ENCODE measurements at regions not wholly inside any gene's neighbourhood (a gene's known extent, or its start where the extent isn't known, plus 50 kb on each side); places are given as distances from the start of the nearest gene placed in this dataset.

- TF ChIP-seq, protein P1, sequence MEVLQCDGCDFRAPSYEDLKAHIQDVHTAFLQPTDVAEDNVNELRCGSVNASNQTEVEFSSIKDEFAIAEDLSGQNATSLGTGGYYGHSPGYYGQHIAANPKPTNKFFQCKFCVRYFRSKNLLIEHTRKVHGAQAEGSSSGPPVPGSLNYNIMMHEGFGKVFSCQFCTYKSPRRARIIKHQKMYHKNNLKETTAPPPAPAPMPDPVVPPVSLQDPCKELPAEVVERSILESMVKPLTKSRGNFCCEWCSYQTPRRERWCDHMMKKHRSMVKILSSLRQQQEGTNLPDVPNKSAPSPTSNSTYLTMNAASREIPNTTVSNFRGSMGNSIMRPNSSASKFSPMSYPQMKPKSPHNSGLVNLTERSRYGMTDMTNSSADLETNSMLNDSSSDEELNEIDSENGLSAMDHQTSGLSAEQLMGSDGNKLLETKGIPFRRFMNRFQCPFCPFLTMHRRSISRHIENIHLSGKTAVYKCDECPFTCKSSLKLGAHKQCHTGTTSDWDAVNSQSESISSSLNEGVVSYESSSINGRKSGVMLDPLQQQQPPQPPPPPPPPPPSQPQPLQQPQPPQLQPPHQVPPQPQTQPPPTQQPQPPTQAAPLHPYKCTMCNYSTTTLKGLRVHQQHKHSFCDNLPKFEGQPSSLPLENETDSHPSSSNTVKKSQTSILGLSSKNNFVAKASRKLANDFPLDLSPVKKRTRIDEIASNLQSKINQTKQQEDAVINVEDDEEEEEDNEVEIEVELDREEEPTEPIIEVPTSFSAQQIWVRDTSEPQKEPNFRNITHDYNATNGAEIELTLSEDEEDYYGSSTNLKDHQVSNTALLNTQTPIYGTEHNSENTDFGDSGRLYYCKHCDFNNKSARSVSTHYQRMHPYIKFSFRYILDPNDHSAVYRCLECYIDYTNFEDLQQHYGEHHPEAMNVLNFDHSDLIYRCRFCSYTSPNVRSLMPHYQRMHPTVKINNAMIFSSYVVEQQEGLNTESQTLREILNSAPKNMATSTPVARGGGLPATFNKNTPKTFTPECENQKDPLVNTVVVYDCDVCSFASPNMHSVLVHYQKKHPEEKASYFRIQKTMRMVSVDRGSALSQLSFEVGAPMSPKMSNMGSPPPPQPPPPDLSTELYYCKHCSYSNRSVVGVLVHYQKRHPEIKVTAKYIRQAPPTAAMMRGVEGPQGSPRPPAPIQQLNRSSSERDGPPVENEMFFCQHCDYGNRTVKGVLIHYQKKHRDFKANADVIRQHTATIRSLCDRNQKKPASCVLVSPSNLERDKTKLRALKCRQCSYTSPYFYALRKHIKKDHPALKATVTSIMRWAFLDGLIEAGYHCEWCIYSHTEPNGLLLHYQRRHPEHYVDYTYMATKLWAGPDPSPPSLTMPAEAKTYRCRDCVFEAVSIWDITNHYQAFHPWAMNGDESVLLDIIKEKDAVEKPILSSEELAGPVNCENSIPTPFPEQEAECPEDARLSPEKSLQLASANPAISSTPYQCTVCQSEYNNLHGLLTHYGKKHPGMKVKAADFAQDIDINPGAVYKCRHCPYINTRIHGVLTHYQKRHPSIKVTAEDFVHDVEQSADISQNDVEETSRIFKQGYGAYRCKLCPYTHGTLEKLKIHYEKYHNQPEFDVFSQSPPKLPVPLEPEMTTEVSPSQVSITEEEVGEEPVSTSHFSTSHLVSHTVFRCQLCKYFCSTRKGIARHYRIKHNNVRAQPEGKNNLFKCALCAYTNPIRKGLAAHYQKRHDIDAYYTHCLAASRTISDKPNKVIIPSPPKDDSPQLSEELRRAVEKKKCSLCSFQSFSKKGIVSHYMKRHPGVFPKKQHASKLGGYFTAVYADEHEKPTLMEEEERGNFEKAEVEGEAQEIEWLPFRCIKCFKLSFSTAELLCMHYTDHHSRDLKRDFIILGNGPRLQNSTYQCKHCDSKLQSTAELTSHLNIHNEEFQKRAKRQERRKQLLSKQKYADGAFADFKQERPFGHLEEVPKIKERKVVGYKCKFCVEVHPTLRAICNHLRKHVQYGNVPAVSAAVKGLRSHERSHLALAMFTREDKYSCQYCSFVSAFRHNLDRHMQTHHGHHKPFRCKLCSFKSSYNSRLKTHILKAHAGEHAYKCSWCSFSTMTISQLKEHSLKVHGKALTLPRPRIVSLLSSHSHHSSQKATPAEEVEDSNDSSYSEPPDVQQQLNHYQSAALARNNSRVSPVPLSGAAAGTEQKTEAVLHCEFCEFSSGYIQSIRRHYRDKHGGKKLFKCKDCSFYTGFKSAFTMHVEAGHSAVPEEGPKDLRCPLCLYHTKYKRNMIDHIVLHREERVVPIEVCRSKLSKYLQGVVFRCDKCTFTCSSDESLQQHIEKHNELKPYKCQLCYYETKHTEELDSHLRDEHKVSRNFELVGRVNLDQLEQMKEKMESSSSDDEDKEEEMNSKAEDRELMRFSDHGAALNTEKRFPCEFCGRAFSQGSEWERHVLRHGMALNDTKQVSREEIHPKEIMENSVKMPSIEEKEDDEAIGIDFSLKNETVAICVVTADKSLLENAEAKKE (CRISPR knock-in tag; IDR thresholded peaks at IDR 0.05): no peak
- TF ChIP-seq EZH2 (IDR thresholded peaks at IDR 0.05; ENCODE audit: low read depth, unreplicated experiment) (no peak), CREB1 (CRISPR knock-in tag; IDR thresholded peaks at IDR 0.05; ENCODE audit: low read depth) (no peak), NANOG (IDR thresholded peaks at IDR 0.05; ENCODE audit: borderline replicate concordance) (no peak), ZNF114 (CRISPR knock-in tag; IDR thresholded peaks at IDR 0.05) (no peak), ZNF331 (CRISPR knock-in tag; IDR thresholded peaks at IDR 0.05; ENCODE audit: low read depth) (no peak), EZH2phosphoT487 (IDR thresholded peaks at IDR 0.05; ENCODE audit: unreplicated experiment) (no peak), STAT1 (IDR thresholded peaks at IDR 0.05; ENCODE audit: unreplicated experiment) (no peak)
- TF ChIP-seq, protein P2, sequence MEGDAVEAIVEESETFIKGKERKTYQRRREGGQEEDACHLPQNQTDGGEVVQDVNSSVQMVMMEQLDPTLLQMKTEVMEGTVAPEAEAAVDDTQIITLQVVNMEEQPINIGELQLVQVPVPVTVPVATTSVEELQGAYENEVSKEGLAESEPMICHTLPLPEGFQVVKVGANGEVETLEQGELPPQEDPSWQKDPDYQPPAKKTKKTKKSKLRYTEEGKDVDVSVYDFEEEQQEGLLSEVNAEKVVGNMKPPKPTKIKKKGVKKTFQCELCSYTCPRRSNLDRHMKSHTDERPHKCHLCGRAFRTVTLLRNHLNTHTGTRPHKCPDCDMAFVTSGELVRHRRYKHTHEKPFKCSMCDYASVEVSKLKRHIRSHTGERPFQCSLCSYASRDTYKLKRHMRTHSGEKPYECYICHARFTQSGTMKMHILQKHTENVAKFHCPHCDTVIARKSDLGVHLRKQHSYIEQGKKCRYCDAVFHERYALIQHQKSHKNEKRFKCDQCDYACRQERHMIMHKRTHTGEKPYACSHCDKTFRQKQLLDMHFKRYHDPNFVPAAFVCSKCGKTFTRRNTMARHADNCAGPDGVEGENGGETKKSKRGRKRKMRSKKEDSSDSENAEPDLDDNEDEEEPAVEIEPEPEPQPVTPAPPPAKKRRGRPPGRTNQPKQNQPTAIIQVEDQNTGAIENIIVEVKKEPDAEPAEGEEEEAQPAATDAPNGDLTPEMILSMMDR (conservative IDR thresholded peaks at IDR 0.05; ENCODE audit: low read depth in 2 of 2): no peak
Observed at GRCh38 chrX:140389331-140389730, 115.5 kb downstream of the SOX3 start (continued).

All from GM23338 (cell line).